ENCODE measurements at regions not wholly inside any gene's neighbourhood (a gene's known extent, or its start where the extent isn't known, plus 50 kb on each side); places are given as distances from the start of the nearest gene placed in this dataset.

DNA sequence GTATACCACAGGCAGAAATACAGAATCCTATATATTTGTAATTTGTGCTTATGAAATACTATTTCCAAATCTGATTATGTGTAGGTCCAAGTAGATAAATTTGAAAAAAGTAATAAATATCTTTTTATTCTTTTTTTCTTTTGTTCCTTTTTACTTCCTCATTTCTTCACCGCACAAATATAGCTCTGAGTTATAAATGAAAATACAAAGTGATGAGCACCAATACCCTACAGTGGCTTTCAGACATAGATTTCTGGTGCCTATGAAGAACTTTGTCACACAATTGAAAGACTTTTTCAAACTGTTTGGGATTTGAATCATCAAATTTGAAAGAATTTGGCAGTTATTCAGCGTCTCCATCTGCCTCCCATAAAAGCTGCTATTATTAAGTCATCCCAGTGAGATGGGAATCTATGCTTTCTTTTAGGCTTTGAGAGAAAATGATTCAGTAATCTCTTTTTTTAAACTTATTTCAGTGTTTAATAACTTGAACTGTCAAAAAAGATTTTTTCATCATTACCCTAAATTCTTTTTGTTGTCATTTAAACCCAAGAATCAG, 363.6 kb upstream of the GOLIM4 start:
- Histone ChIP-seq H3K9me3 (ENCODE audit: control extremely low read depth in 1 of 5, control insufficient read depth in 4 of 5, insufficient read depth in 2 of 5, low read depth in 1 of 5, low read length in 4 of 5) (peaks cover 0 to 17% (median 2%) of the 10 kb centered on the region in 5 experiments), H3K4me3 (ENCODE audit: control insufficient read depth in 1 of 7, extremely low read depth in 1 of 7, insufficient read depth in 4 of 7, low read depth in 2 of 7, low read length in 6 of 7) (no peak overlapping the region), H3K27ac (ENCODE audit: insufficient read depth in 1 of 2, low read depth in 1 of 2, low read length in 2 of 2, poor library complexity in 1 of 2, severe bottlenecking in 2 of 2) (no peak overlapping the region), H3K36me3 (ENCODE audit: control insufficient read depth in 4 of 4, insufficient read depth in 4 of 4, low read length in 3 of 4) (no peaks in the 10 kb centered on the region), H3K27me3 (replicated peaks in 2 of 5; ENCODE audit: control insufficient read depth in 4 of 5, insufficient read depth in 5 of 5, low read length in 4 of 5) (no peaks in the 10 kb centered on the region), H3K4me1 (ENCODE audit: control extremely low read depth in 1 of 4, control insufficient read depth in 4 of 4, insufficient read depth in 4 of 4, low read length in 3 of 4) (peaks cover 0 to 6% (median 3%) of the 10 kb centered on the region in 4 experiments)
- peak in 2 of 3 donors; percentile 68 to 81 for DNase-seq
- WGBS (ENCODE audit: insufficient coverage): no CpG with 5 or more reads among the region's 2 CpGs
- CTCF ChIA-PET: no interaction called here
- POLR2A ChIA-PET: interaction anchor here (0.8 kb wide), 1 partner anchor 210 kb away, joined by 3 read pairs; no protein-coding TSS in a partner anchor

GRCh38 chr3:168457954-168458539, 362.3 kb upstream of the GOLIM4 start:
- Histone ChIP-seq H3K9me3 (ENCODE audit: control extremely low read depth in 1 of 5, control insufficient read depth in 4 of 5, insufficient read depth in 2 of 5, low read depth in 1 of 5, low read length in 4 of 5) (peaks cover 0 to 17% (median 2%) of the 10 kb centered on the region in 5 experiments), H3K4me3 (ENCODE audit: control insufficient read depth in 1 of 7, extremely low read depth in 1 of 7, insufficient read depth in 4 of 7, low read depth in 2 of 7, low read length in 6 of 7) (no peak overlapping the region), H3K4me1 (ENCODE audit: control extremely low read depth in 1 of 4, control insufficient read depth in 4 of 4, insufficient read depth in 4 of 4, low read length in 3 of 4) (peaks cover 0 to 6% (median 3%) of the 10 kb centered on the region in 4 experiments), H3K36me3 (ENCODE audit: control insufficient read depth in 4 of 4, insufficient read depth in 4 of 4, low read length in 3 of 4) (no peaks in the 10 kb centered on the region), H3K27me3 (replicated peaks in 2 of 5; ENCODE audit: control insufficient read depth in 4 of 5, insufficient read depth in 5 of 5, low read length in 4 of 5) (no peaks in the 10 kb centered on the region), H3K27ac (ENCODE audit: insufficient read depth in 1 of 2, low read depth in 1 of 2, low read length in 2 of 2, poor library complexity in 1 of 2, severe bottlenecking in 2 of 2) (no peak overlapping the region)
- POLR2A ChIA-PET: no interaction called here
- WGBS (ENCODE audit: insufficient coverage): 75% methylated on average over 2 of the region's 4 CpGs
- CTCF ChIA-PET: interaction anchor here (1.7 kb wide), 1 partner anchor 12 kb away, joined by 4 read pairs; no protein-coding TSS in a partner anchor
- peak in 2 of 3 donors; percentile 30 to 52 for DNase-seq

DNA sequence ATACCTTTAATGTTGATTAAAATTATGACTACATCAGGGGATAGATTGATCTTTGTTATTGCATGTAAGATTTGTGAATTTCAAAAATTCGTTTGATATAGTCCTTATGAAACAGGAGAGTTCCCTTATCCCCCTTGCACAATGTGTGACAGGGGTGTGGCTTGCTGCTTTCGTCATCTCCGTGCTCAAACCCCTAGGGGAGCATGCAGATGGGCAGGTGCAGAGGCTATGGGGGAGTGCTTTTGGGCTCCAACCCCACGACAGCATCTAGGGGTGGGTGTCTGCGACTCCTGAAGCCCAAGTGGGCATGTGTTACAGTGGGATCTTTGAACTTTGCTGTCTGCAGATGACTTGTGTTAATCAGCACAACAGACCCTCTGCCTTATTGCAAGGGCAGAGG, 360.1 kb upstream of the GOLIM4 start:
- POLR2A ChIA-PET: no interaction called here

DNA sequence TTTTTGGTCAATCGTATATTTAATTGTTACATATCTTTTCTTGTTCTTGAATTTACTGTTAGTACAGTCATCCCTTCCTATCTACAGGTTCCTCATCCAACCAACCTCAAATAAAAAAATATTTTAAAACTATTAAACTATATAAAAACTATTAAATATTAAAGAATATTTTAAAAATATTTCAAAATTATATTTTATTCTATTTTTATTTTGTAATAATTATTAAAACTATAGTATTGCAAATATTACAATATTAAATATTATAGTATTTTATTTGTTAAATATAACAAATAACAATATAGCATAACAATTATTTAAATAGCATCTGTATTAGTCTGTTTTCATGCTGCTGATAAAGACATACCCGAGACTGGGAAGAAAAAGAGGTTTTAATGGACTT, 357.9 kb upstream of the GOLIM4 start:
- POLR2A ChIA-PET: no interaction called here
- Histone ChIP-seq H3K27ac (ENCODE audit: insufficient read depth in 1 of 2, low read depth in 1 of 2, low read length in 2 of 2, poor library complexity in 1 of 2, severe bottlenecking in 2 of 2) (no peak overlapping the region), H3K36me3 (ENCODE audit: control insufficient read depth in 4 of 4, insufficient read depth in 4 of 4, low read length in 3 of 4) (no peaks in the 10 kb centered on the region), H3K4me3 (ENCODE audit: control insufficient read depth in 1 of 7, extremely low read depth in 1 of 7, insufficient read depth in 4 of 7, low read depth in 2 of 7, low read length in 6 of 7) (no peak overlapping the region), H3K27me3 (replicated peaks in 2 of 5; ENCODE audit: control insufficient read depth in 4 of 5, insufficient read depth in 5 of 5, low read length in 4 of 5) (no peaks in the 10 kb centered on the region), H3K9me3 (ENCODE audit: control extremely low read depth in 1 of 5, control insufficient read depth in 4 of 5, insufficient read depth in 2 of 5, low read depth in 1 of 5, low read length in 4 of 5) (no peaks in the 10 kb centered on the region), H3K4me1 (ENCODE audit: control extremely low read depth in 1 of 4, control insufficient read depth in 4 of 4, insufficient read depth in 4 of 4, low read length in 3 of 4) (peaks cover 0 to 5% (median 2%) of the 10 kb centered on the region in 4 experiments)
- no peak for DNase-seq
- CTCF ChIA-PET: no interaction called here
- WGBS (ENCODE audit: insufficient coverage): 100% methylated on average over 1 of the region's 2 CpGs

More for the DNA sequence above, 360.1 kb upstream of the GOLIM4 start:
- no peaks in the 10 kb centered on the region for H3K9me3 ChIP-seq (ENCODE audit: control extremely low read depth in 1 of 5, control insufficient read depth in 4 of 5, insufficient read depth in 2 of 5, low read depth in 1 of 5, low read length in 4 of 5)
- DNase-seq: no peak
- no peak overlapping the region for H3K27ac ChIP-seq (ENCODE audit: insufficient read depth in 1 of 2, low read depth in 1 of 2, low read length in 2 of 2, poor library complexity in 1 of 2, severe bottlenecking in 2 of 2)
- no peaks in the 10 kb centered on the region for H3K36me3 ChIP-seq (ENCODE audit: control insufficient read depth in 4 of 4, insufficient read depth in 4 of 4, low read length in 3 of 4)
- peaks cover 0 to 6% (median 3%) of the 10 kb centered on the region in 4 experiments for H3K4me1 ChIP-seq (ENCODE audit: control extremely low read depth in 1 of 4, control insufficient read depth in 4 of 4, insufficient read depth in 4 of 4, low read length in 3 of 4)
- 100% methylated on average over 4 of the region's 5 CpGs for WGBS (ENCODE audit: insufficient coverage)
- H3K4me3 ChIP-seq (ENCODE audit: control insufficient read depth in 1 of 7, extremely low read depth in 1 of 7, insufficient read depth in 4 of 7, low read depth in 2 of 7, low read length in 6 of 7): no peak overlapping the region
- no peaks in the 10 kb centered on the region for H3K27me3 ChIP-seq (replicated peaks in 2 of 5; ENCODE audit: control insufficient read depth in 4 of 5, insufficient read depth in 5 of 5, low read length in 4 of 5)
- CTCF ChIA-PET: no interaction called here

DNA sequence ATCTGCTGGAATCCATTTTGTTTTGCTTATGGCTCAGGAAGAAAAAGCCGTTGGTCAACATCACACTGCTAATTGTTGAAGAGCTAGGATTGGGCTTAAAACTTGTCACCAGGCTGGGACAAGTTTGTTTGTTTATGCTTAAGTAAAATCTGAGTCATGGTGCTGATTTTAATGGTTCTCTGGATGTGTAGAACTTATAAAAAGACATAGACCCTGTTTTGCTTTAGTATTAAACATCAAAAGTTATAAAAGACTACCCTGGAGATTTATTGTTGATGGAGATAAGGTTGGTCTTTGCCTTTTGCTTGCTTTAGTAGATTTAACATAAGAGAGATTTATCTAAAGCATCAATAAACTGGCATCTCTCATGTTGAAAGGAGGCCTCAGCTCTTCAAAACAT, 348.2 kb upstream of the GOLIM4 start:
- ChIA-PET POLR2A (no interaction called here), CTCF (interaction anchor here (1.0 to 1.6 kb wide), 4 partner anchors 9 to 194 kb away, joined by 3 to 4 read pairs (median 4); no protein-coding TSS in a partner anchor)
- Histone ChIP-seq H3K4me1 (ENCODE audit: control extremely low read depth in 1 of 4, control insufficient read depth in 4 of 4, insufficient read depth in 4 of 4, low read length in 3 of 4) (no peaks in the 10 kb centered on the region), H3K9me3 (ENCODE audit: control extremely low read depth in 1 of 5, control insufficient read depth in 4 of 5, insufficient read depth in 2 of 5, low read depth in 1 of 5, low read length in 4 of 5) (no peaks in the 10 kb centered on the region), H3K27ac (ENCODE audit: insufficient read depth in 1 of 2, low read depth in 1 of 2, low read length in 2 of 2, poor library complexity in 1 of 2, severe bottlenecking in 2 of 2) (no peak overlapping the region), H3K36me3 (ENCODE audit: control insufficient read depth in 4 of 4, insufficient read depth in 4 of 4, low read length in 3 of 4) (no peaks in the 10 kb centered on the region), H3K27me3 (replicated peaks in 2 of 5; ENCODE audit: control insufficient read depth in 4 of 5, insufficient read depth in 5 of 5, low read length in 4 of 5) (no peaks in the 10 kb centered on the region), H3K4me3 (ENCODE audit: control insufficient read depth in 1 of 7, extremely low read depth in 1 of 7, insufficient read depth in 4 of 7, low read depth in 2 of 7, low read length in 6 of 7) (no peak overlapping the region)
- WGBS (ENCODE audit: insufficient coverage): 100% methylated on average over 1 of the region's 1 CpG
- DNase-seq: no peak

- no peaks in the 10 kb centered on the region for H3K4me1 ChIP-seq (ENCODE audit: control extremely low read depth in 1 of 4, control insufficient read depth in 4 of 4, insufficient read depth in 4 of 4, low read length in 3 of 4)
- no peaks in the 10 kb centered on the region for H3K36me3 ChIP-seq (ENCODE audit: control insufficient read depth in 4 of 4, insufficient read depth in 4 of 4, low read length in 3 of 4)
- POLR2A ChIA-PET: no interaction called here
- no peaks in the 10 kb centered on the region for H3K9me3 ChIP-seq (ENCODE audit: control extremely low read depth in 1 of 5, control insufficient read depth in 4 of 5, insufficient read depth in 2 of 5, low read depth in 1 of 5, low read length in 4 of 5)
- no peak overlapping the region for H3K4me3 ChIP-seq (ENCODE audit: control insufficient read depth in 1 of 7, extremely low read depth in 1 of 7, insufficient read depth in 4 of 7, low read depth in 2 of 7, low read length in 6 of 7)
- 100% methylated on average over 1 of the region's 2 CpGs for WGBS (ENCODE audit: insufficient coverage)
- no peak for DNase-seq
- no peaks in the 10 kb centered on the region for H3K27me3 ChIP-seq (replicated peaks in 2 of 5; ENCODE audit: control insufficient read depth in 4 of 5, insufficient read depth in 5 of 5, low read length in 4 of 5)
- CTCF ChIA-PET: interaction anchor here (1.6 kb wide), 1 partner anchor 18 kb away, joined by 4 read pairs; no protein-coding TSS in a partner anchor
- no peak overlapping the region for H3K27ac ChIP-seq (ENCODE audit: insufficient read depth in 1 of 2, low read depth in 1 of 2, low read length in 2 of 2, poor library complexity in 1 of 2, severe bottlenecking in 2 of 2)
These were observed 346.8 kb upstream of the GOLIM4 start for GRCh38 chr3:168442502-168442901.

DNA sequence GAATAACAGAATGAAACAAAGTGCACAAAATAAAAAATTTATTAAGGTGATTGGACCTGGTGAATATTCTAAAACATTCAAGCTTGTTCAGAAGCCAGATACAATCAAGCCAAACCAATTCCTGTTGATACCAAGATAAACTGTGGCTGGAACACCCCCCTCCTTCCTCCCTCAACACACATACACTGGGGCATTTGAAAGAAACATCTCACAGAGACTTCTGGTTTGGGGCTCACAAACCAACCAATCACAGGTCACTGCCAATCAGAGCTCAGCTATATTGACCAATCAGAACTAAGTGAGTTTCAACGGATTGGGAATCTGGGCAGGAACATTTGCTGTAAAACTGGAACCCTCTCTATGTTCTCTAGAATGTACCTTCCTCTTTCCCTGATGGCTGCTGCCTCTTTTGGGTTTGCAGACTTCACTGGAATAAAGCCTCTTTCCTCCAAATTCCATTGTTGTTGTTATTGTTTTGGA, 340.6 kb upstream of the GOLIM4 start:
- no peaks in the 10 kb centered on the region for H3K36me3 ChIP-seq (ENCODE audit: control insufficient read depth in 4 of 4, insufficient read depth in 4 of 4, low read length in 3 of 4)
- POLR2A ChIA-PET: no interaction called here
- no peak overlapping the region for H3K27ac ChIP-seq (ENCODE audit: insufficient read depth in 1 of 2, low read depth in 1 of 2, low read length in 2 of 2, poor library complexity in 1 of 2, severe bottlenecking in 2 of 2)

More for the DNA sequence above, 340.6 kb upstream of the GOLIM4 start:
- CTCF ChIA-PET: no interaction called here
- H3K4me1 ChIP-seq (ENCODE audit: control extremely low read depth in 1 of 4, control insufficient read depth in 4 of 4, insufficient read depth in 4 of 4, low read length in 3 of 4): peaks cover 1 to 10% (median 6%) of the 10 kb centered on the region in 4 experiments
- 100% methylated on average over 1 of the region's 1 CpG for WGBS (ENCODE audit: insufficient coverage)
- peak in 2 of 3 donors; percentile 48 to 59 for DNase-seq
- H3K27me3 ChIP-seq (replicated peaks in 2 of 5; ENCODE audit: control insufficient read depth in 4 of 5, insufficient read depth in 5 of 5, low read length in 4 of 5): no peaks in the 10 kb centered on the region
- peaks cover 0 to 4% (median 0%) of the 10 kb centered on the region in 5 experiments for H3K9me3 ChIP-seq (ENCODE audit: control extremely low read depth in 1 of 5, control insufficient read depth in 4 of 5, insufficient read depth in 2 of 5, low read depth in 1 of 5, low read length in 4 of 5)
- peak overlapping the region in 1 of 7 experiments; percentile 0 for H3K4me3 ChIP-seq (ENCODE audit: control insufficient read depth in 1 of 7, extremely low read depth in 1 of 7, insufficient read depth in 4 of 7, low read depth in 2 of 7, low read length in 6 of 7)

Data from common myeloid progenitor, CD34-positive (primary cell).